Left colon (tissue), 2 donors: ENCODE measurements at regions not wholly inside any gene's neighbourhood (a gene's known extent, or its start where the extent isn't known, plus 50 kb on each side); places are given as distances from the start of the nearest gene placed in this dataset.

Experiments
- ATAC-seq: fragments of 200-7000 bp; cut with Tn5 transposase; one replicate; pipeline ENCODE4 v1.9.1; 2020; ENCODE audit warnings: mild to moderate bottlenecking, moderate library complexity
- DNase-seq, 2 donors: peaks; one replicate each; pipeline ENCODE4 v3.0.0-alpha.2; 2020
- intact Hi-C, 2 donors: fragments of 100-400 bp; cut with DNase I in 1 of 2; cut with micrococcal nuclease in 1 of 2; formaldehyde crosslinking; loops; one replicate each; pipeline versions ENCODE4 v1.11.2 to v1.14.0; 2022; cut with DNase I, micrococcal nuclease
- donor health status: DM: no; HTN: no; CAD: no.
- donor health status: DM: yes; HTN: yes; CAD: no.

DNA sequence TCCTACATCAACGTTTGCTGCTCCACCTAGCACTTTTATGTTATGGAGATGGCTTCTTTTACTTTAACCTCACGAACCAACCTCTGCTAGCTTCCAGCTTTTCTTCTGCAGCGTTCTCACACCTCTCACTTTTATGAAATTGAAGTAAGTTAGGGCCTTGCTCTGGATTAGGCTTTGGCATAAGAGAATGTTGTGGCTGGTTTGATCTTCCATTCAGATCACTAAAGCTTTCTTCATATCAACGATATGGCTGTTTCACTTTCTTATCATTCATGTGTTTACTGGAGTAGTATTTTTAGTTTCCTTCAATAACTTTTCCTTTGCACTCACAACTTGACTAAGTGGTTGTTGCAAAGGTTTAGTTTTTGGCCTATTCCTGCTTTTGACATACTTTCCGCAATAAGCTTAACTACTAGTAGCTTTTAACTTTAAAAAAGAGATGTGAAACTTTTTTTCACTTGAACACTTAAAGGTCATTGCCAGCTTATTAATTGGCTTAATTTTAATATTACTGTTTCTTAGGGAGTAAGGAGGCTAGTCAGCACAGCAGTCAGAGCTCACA is 60.0 kb upstream of the SPRY2 start:
- no peak for ATAC-seq
- DNase-seq = no peak
- intact Hi-C loops = no loop called here

DNA sequence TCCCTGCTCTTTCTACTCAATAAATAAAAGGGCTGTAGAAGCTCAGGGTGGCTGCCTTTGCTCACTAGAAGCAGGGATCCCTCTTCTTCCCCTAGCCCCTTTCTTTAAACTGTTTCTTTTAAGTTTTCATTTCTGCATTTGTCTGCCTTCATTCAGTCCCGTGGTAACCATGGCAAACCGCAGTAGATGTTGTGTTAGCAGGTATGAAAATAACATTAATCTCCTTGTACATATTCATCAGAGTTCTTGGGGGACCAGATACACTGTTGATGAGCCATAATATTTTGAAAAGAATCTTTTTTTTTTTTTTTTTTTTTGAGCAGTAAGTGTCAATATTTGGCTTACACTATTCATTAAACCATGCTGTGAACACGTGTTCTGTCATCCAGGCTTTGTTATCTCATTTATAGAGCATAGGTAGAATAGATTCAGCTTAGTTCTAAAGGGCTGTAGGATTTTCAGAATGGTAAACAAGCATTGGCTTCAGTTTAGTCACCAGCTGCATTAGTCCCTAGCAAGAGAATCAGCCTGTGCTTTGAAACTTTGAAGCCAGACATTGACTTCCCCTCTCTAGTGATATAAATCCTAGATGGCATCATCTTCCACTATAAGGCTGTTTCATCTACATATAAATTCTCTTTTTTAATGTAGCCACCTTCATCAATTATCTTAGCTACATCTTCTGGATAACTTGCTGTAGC is 59.4 kb upstream of the SPRY2 start:
- intact Hi-C loops = no loop called here
- peak; percentile 79 for ATAC-seq
- no peak for DNase-seq

DNA sequence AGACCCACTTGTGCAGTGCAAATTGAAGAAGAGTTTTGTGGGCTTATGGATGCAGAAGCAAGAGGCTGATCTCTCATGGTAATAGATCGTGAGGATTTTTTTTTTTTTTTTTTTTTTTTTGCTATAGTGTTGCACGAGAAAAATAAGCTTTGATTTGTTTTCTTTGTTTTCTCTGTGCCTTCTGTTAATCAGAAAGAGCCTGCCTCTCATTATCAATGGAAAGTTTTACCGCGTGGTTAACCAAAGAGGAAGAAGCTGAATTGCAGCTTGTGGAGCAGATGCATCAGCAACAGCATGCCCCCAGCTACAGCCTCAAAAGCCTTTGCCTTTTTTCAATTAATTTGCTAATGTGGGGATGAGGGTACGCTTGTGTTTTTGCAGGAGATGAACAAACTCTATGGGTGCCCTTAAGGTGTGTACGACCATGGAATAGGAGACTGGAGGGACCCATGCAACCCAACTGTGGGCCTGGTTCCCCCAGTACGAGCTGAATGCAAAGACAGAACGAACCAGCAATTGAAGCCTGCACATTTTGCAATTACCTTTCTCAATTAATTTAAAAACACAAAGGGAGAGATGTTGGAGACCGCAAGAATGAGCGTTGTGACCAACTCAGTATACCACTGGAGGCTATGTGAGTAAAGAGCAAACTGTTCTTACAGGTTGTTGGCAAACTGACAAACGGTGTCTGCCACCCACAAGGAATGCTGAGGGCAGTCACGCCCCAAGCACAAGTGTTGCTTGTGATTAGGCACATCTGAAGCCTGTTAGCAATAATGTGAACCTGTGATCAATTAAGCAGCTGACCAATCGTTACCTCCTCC is 58.6 kb upstream of the SPRY2 start:
- ATAC-seq (peak; percentile 77), DNase-seq (peak in 1 of 2 donors; percentile 28)
- intact Hi-C loops = no loop called here
